HG02798 (cell line): ENCODE measurements at regions not wholly inside any gene's neighbourhood (a gene's known extent, or its start where the extent isn't known, plus 50 kb on each side); places are given as distances from the start of the nearest gene placed in this dataset.
"Not testable (repeated sequence)": the region's sequence is repeated elsewhere in the genome, so short reads cannot be mapped to it uniquely, and the experiment has no call there.

ENCODE experiments used
- ATAC-seq: cut with Tn5 transposase; IDR thresholded peaks from one replicate; pipeline ENCODE4 v1.9.1; 2021; ENCODE audit warnings: mild to moderate bottlenecking; ENCODE audit not compliant: unreplicated experiment, poor library complexity

- ATAC-seq = no peak
Measured at GRCh38 chrX:40938423-40938822, 146.8 kb upstream of the USP9X start.

- no peak for ATAC-seq
Measured at GRCh38 chrX:40943093-40943641, 142.1 kb upstream of the USP9X start.

GRCh38 chrX:40945361-40945713 lies 139.9 kb upstream of the USP9X start:
- ATAC-seq = no peak

GRCh38 chrX:40947276-40947675 lies 138.0 kb upstream of the USP9X start:
- no peak for ATAC-seq

DNA sequence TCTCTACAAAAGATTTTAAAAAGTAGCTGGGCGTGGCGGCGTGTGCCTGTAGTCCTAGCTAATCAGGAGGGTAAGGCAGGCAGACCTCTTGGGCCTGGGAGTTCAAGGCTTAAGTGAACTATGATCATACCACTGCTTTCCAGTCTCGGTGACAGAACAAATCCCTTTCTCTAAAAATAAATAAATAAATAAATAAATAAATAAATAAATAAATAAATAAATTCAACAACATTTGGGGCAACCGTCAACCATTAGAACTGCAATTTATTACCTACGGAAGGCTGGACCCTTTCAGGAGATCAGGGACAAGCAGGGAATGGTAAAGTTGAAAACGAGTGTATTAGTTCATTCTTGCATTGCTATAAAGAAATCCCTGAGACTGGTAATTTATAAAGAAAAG lies 136.2 kb upstream of the USP9X start:
- no peak for ATAC-seq

DNA sequence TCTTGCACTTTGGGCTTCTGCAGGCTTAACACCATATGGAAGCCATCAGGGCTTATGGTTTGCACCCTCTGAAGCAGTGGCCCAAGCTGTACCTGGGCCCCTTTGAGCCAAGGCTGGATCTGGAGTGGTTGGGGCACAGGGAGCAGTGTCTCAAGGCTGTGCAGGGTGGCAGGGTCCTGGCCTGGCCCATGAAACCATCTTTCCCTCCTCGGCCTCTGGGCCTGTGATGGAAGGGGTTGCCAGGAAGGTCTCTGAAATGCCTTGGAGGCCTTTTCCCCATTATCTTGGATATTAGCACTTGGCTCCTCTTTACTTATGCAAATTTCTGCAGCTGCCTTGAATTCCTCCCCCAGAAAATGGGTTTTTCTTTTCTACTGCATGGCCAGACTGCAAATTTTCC lies 134.7 kb upstream of the USP9X start:
- no peak for ATAC-seq

DNA sequence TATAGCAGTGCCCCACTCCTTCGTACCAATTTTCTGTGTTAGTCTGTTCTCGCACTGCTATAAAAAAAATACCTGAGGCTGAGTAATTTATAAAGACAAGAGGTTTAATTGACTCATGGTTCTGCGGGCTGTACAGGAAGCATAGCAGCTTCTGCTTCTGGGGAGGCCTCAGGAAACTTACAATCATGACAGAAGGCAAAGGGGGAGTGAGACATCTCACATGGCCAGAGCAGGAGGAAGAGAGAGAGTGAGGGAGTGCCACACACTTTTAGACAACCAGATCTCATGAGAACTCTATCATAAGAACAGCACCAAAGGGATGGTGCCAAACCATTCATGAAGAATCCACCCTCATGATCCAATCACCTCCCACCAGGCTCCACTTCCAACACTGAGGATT lies 133.8 kb upstream of the USP9X start:
- ATAC-seq = not testable (repeated sequence)

DNA sequence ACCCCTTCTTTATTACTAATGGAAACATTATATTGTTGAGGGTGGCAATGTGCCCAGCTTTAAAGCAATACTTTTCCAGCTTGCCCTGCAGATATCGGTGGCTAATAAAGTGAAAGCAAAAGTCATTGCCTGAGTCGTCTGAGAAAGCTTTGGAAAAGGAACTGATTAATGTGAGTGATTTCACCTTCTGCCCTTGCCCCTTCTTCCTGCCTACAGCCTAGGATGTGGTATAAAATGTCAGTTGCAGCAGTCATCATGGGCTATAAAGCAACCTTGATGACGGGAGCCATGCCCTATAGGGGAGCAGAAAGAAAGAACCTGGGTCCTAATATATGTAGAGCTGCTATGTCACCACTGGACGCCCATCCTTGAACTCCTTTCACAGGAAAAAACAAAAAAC lies 132.4 kb upstream of the USP9X start:
- no peak for ATAC-seq

DNA sequence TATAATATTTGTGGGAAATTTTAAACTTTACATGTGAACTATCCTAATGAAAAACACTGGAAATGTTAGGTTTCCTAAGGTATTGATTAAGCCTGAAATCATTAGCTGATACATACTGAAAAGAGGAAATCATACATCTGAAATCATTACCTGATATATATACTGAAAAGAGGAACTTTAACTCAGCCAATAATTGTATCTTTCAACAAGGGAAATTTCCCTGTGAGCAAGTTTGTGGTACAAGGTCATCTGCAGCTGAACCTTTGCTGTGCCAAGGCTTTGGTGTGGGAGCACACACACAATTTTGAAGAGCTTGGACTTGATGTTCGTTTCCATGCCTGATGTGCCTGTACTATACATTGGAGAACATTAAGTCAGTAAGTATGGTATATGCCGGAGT lies 131.9 kb upstream of the USP9X start:
- peak; percentile 45 for ATAC-seq

DNA sequence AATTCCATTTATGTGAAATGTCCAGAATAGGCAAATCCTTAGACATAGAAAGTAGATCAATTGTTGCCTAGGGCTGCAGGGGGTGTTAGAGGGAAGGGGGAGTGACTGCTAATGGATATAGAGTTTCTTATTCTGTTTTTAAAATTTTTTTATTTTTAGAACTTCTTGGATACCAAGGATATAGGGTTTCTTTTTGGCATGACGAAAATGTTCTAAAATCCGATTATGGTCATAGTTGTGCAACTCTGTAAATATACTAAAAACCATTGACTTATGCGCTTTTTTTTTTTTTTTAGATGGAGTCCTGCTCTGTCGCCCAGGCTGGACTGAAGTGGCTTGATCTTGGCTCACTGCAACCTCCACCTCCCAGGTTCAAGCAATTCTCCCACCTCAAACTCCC lies 125.2 kb upstream of the USP9X start:
- no peak for ATAC-seq

DNA sequence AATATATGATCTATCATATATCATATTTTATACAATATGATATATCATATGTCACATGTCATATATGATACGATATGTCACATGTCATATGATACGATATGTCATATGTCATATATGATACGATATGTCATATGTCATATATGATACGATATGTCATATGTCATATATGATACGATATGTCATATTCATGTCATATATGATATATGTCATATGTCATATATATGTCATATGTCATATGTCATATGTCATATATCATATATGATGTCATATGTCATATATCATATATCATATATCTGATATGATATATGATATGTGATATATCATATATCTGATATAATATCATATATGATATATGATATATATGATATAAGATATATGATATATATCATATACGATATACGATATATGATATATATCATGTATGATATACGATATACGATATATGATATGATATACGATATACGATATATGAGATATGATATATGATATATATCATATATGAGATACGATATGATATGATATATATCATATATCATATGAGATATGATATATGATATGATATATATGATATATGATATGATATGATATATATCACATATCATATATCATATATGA lies 122.3 kb upstream of the USP9X start:
- no peak for ATAC-seq

- no peak for ATAC-seq
Measured at GRCh38 chrX:40964008-40964407, 121.2 kb upstream of the USP9X start.

DNA sequence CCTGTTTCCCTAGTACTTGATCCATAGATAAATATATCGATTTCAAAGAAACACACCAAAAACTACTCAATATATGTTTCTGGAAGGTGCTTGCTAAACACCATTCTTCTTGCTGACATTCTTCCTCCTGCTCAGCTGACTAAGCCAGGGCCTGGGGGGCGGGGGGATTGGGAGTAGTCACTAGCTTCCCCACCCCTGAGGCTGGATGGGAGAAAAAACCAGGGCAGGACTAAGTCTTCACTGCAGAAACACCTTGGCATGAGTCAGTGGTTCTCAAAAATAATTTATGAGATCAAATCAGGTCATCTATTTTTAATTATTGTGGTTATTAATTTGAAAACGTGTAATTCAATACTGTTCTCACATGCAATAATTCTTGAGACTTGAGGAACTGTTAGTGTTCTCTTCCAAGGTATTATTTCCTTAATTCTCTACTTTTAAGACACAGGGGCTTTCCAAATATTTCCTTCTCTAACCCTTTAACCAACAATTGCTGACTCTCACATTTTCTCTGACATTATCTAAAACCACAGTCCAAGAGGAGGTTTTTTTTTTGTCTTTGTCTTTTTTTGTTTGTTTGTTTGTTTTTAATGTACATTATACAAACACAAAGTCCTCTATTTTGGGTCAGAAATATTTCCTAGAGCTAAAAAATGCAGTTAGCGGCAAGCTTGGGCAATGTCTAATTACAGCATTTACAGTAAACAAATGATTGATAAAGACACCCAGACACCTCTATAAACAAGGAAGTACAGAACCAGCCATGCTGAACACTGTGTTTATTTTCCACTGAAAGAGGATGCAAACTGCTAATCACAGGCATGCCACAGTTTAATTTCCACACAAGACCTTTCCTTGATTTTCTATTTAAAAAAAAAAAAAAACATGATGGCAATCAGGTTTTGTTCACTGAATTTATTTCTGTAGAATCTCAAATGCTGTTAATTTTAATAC lies 120.3 kb upstream of the USP9X start:
- no peak for ATAC-seq

GRCh38 chrX:40966213-40966820 lies 118.9 kb upstream of the USP9X start:
- ATAC-seq = no peak

DNA sequence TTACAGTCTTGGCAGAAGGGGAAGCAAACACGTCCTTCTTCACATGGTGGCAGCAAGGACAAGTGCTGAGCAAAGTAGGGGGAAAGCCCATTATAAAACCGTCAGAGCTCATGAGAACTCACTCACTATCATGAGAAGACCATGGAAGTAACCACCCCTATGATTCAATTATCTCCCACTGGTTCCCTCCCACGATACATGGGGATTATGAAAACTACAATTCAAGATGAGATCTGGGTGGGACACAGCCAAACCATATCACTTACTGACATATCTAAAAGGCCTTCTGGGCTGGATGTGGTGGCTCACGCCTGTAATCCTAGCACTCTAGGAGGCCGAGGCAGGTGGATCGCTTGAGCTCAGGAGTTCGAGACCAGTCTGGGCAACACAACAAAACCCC lies 117.1 kb upstream of the USP9X start:
- ATAC-seq = no peak

GRCh38 chrX:40971736-40972135 lies 113.5 kb upstream of the USP9X start:
- ATAC-seq = no peak

DNA sequence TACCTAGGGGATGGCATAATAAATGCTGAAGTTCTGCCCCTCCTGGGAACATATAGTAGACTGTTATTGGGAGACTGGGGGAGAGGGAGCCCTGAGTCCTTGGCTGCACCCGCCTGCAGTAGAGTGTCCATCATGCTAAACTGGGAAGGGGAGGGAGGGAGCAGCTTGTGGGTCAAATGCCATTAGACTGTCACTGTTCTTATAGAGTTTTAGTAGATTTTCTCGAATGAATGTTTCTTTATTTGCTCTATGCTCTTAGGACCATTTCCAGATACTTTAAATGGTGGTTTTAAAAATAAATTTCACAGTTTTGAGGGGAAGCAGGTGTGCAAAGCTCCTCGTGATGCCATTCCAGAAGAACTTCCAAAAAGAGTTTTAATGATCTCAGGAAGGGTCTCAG lies 111.6 kb upstream of the USP9X start:
- no peak for ATAC-seq

DNA sequence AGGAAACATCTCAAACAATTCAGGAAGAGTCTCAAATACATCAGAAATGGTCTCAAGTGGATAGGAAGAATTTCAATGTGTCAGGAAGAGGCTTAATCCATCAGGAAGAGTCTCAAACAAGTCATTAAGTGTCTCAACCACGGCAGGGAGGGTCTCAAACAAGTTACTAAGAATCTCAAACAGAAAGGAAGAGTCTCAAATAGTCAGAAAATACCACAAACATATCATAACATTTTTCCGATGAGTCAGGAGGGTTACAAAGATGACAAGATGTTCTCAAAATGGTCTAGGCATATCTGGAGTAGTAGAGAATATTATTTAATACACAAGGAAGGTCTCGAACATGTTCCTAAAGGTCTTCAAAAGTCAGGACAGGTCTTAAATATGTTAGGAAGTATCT lies 109.3 kb upstream of the USP9X start:
- ATAC-seq = no peak

DNA sequence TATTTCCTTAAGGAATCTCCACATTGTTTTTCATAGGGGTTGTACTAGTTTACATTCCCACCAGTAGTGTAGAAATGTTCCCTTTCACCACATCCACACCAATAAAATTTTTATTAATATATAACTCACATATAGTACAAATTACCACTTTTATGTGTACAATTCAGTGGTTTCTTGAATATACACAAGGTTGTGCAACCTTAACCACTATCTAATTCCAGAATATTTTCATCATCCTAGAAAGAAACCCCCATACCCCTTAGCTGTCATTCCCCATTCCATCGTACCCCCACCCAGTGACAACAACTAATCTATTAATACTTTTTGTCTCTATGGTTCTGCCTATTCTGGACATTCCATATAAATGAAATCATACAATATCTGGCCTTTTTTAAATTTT lies 108.3 kb upstream of the USP9X start:
- ATAC-seq = no peak

GRCh38 chrX:40984962-40985361 lies 100.3 kb upstream of the USP9X start:
- ATAC-seq = no peak

- no peak for ATAC-seq
Measured at GRCh38 chrX:40987413-40987812, 97.8 kb upstream of the USP9X start.
